Cardiac septum (tissue), 1 donor: ENCODE measurements at regions not wholly inside any gene's neighbourhood (a gene's known extent, or its start where the extent isn't known, plus 50 kb on each side); places are given as distances from the start of the nearest gene placed in this dataset.

Experiments
- DNase-seq: peaks from one replicate; pipeline ENCODE4 v3.0.0-alpha.2; 2020; ENCODE audit warnings: low spot score
- intact Hi-C: fragments of 100-400 bp; cut with DNase I; formaldehyde crosslinking; loops from one replicate; pipeline ENCODE4 v1.14.0; 2022
- donor health status: DM: no; HTN: no; CAD: no.

DNA sequence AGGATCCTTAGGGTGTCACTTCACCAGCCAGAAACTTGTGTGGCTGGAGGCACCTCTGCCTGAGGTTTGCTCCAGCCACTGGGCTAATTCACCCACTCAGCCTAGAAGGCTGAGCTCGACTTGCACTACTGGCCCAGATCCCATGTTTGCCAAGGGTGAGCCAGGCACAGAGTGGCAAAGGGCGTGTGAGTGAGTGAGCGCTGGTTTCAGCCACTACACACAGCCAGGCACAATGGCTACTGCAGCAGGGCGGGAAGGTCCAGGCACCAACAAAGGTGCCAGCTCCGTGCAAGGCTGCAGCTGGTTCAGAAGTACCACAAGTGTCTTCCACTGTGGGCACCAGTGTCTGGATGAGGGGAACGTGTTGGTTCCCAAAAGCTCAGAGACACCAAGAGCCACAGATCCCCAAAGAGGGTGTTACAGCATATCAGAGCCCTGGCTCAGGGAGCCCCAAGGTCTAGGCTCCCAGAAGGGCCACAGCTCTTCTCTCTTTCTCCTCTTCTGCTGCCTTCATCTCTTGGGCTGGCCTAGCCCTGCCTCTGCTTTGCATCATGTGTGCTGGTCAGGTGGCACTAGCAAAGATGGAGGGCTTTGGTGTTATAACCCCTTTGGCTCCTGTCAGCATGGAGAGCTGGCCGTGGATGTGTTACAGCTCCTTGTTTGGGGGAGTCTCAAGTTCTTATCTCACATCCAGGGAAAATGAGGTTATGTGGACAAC lies 736.3 kb upstream of the KLHL1 start:
- intact Hi-C loops, result no loop called here
- DNase-seq, result no peak

DNA sequence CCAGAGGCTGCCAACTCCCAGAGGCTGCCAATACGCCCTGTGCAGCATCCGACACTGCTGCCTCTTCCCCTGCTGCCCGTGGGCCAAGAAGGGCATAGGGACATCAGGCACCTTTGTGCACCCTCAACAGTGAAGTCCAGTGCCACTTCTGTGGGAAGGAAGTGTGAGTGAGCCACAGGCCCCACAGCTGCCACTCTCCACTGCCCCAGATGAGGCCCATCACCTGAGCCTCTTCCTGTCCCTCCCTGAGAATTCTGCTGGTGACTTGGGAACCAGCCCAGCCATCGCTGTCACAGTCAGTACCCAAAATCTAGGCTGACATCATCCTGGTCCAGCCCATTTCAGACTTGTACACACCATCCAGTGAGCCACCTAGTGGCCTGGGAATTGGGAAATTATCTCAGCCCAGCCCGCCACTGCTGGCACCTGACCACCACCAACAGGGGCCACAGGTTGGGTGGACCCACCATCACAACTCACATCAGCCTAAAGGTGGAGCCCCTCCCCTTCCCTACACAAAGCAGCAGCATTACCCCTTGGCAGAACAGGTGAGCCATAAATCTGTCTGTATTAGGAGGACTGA lies 733.9 kb upstream of the KLHL1 start:
- intact Hi-C loops, result no loop called here
- no peak for DNase-seq

DNA sequence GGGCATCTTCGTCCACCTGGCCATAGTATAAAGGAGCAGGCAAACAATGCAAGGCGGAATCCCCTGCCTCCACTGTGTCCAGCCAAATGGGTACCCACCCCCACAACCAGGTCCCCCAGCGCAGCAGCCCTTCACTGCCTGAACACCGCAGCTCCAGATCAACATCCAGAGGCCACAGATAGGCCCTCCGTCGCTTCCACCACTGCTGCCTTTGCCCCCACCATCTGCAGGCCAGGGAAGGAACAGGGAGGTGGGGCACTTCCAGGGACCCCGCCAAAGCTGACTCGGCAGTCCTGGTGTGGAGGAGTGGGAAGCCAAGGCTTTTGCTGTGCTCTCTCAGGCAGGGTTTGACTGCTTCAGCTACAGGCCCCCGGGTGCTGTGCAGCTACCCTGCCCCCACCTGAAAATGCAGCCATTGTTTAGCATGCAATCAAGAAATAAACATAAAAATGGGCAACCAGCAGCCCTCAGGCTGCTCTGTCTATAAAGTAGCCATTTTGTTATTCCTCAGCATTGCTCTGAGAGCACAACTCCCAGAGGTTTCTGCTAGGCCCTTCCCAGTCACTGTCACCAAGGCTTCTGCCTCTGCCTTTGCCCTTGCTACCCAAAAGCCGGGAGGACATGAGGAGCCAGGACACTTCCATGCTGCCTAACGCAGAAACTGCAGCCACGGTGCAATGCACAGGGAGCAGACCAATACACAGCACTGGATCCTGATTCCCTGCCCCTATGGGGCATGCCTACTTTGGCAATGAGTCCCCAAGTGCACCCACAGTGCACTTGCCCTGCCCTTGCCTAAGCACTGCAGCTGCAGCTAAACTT lies 733.2 kb upstream of the KLHL1 start:
- no peak for DNase-seq
- intact Hi-C loops, result no loop called here

DNA sequence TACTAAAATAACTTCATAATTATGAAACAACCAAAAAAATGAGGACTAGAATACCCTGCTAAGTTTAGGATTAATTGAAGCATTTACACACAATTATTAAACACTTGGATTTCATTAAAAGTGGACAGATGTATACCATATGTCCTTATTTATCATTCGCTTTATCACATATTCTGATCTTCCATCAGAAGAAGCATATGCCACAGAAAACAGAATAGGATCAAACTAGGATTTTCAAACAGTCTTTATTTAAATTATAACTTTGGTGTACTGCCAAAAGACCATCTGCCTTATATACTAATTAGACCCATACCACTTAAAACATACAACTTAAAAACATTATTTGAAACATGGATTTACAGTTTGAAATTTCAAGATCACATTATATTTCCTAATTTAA lies 727.1 kb upstream of the KLHL1 start:
- intact Hi-C loops, result no loop called here

DNA sequence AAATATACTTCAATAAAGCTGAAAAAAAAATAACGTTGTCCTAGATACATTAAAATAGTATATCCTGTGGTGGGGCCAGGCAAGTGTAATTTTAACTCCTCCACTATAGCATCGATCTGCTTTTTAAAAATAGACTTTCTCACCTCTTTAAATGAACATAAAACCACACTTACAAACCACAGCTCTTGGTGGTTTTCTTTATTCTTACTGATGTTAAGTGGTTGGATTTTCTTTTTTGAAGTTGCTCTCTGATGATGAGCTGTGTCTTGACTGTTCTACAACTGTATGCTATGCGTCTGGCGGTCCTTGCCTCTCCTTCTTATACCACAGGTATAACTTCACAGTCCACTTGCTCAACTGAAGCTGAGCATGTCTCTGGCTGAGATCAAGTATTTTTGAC lies 721.5 kb upstream of the KLHL1 start:
- intact Hi-C loops, result no loop called here

More for the DNA sequence above, 727.1 kb upstream of the KLHL1 start:
- no peak for DNase-seq

DNA sequence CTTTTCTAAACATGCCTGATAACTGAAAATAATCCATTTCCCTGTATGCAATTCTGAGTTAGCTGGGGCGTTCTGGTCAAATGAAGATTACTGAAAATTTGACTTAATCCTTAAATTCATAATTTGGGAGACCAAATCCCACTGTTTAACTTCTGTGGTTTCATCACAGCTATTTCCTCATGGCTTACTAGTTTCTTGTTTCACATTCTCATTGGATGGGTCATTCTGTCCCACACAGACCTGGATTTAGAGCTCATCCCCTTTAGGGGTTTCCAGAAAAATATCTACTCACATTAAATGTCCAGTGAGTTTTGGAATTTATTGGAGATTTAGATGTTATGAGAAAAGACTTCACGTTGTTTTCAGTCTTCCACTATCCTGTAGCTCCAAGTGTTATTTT lies 709.3 kb upstream of the KLHL1 start:
- no peak for DNase-seq
- intact Hi-C loops, result no loop called here

More for the DNA sequence above, 721.5 kb upstream of the KLHL1 start:
- DNase-seq, result no peak

DNA sequence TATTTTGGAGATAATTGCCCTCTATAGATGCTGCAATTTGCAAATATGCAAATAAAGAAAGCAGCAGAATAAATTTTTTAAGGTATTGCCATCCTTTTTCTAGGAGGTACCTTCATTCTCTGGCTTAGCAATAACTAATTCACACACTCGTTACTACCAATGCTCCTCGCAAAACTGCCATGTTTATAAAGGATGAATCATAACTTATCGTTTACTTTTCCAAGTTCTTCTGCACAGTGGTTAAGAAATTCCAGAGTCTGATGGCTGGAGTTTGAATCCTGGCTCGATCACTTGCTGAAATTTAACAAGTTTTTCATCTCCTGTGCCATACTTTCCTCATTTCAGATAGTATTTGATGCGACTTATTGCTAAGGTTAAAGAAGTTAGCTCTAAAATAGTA lies 708.6 kb upstream of the KLHL1 start:
- intact Hi-C loops, result no loop called here
- DNase-seq, result no peak

DNA sequence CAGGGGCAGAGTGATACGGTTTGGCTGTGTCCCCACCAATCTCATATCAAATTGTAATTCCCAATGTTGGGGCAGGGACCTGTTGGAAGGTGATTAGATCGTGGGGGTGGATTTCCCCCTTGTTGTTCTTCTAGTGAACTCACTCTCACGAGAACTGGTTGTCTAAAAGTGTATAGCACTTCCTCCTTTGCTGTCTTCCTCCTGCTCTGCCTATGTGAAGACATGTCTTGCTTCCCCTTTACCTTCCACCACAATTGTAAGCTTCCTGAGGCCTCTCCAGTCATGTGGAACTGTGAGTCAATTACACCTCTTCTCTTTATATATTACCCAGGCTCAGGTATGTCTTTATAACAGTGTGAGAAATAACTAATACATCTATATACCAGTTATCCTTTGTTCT lies 706.4 kb upstream of the KLHL1 start:
- DNase-seq, result no peak
- intact Hi-C loops, result no loop called here

DNA sequence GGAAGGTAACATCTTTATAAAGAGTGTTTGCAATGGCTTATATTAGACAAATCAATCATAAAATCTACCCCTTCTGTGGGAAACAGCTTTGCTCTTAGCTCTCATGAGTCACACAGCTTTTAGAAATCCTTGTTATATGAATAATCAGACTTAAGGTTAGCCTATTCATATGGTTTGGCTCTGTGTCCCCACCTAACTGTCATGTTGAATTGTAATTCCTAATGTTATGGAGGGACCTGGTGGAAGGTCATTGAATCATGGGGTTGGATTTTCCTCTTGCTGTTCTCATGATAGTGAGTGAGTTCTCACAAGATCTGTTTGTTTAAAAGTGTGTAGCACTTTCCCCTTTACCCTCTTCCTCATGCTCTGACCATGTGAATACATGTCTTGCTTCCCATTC lies 704.2 kb upstream of the KLHL1 start:
- intact Hi-C loops, result no loop called here
- DNase-seq, result no peak

DNA sequence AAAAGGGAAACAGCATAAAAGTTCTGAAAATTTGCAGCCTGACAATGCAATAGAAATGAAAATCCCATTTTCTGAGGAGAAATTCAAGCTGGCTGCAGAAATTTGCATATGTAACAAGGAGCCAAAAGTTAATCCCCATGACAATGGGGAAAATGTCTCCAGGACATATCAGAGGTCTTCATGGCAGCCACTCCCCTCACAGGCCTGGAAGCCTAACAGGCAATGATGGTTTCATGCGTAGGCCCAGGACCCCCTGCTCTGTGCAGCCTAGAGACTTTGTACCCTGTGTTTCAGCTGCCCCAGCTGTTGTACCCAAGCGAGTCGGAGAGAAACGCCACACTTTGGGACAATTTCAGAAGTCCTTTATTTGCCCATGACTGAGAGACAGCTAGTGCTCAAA lies 701.3 kb upstream of the KLHL1 start:
- no peak for DNase-seq
- intact Hi-C loops, result no loop called here

DNA sequence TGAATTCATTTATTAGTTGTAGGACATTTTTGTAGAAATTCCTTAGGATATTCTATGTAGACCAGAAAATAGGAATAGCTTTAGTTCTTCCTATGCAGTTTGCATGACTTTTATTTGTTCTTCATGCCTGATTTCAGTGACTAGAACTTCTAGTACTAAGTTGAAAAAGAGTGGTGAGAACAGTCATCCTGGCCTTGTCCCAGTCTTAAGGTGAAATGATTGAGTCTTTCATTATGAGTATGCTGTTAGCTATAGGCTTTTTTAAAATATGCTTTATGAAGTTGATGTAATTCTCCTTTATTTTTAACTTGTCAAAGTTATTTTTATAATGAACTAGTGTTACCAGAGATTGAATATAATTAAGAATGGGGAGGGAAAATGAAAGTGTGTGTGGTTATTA lies 690.1 kb upstream of the KLHL1 start:
- intact Hi-C loops, result no loop called here

DNA sequence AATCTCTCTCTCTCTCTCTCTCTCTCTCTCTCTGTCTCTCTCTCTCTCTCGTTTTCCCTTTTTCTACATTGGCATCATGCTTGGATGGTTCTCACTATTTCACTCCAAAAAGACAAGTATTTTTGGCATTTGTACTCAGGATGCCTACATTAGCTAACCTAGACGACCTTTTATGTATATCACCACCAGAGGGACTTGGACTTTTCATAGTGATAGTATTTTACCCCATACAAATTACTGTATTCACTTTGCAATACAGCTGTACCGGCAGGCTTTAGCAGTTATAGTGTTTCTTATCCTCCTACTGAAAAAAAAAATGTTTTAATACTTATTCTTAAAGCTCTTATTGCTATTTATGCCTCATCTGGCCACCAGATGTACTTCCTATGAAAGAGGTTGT lies 687.2 kb upstream of the KLHL1 start:
- no peak for DNase-seq
- intact Hi-C loops, result no loop called here

More for the DNA sequence above, 690.1 kb upstream of the KLHL1 start:
- DNase-seq, result no peak

DNA sequence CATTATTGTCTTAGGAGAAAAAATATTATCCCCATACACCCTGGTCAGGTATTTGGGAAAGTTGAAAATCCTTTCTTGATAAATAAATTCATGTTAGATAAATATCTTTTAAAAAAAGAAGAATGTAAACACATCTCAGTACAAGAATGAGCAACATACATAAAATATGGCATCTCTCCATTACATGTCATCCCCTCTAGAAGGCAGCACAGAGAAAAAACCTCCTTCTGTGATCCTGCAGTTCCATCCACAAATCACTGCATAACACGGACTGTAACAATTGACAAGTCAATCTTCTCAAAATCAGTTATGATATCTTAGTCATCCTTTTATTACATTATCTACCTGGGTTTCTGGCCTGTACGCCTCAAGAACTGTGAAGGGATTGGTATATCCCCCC lies 683.9 kb upstream of the KLHL1 start:
- intact Hi-C loops, result no loop called here
- no peak for DNase-seq

DNA sequence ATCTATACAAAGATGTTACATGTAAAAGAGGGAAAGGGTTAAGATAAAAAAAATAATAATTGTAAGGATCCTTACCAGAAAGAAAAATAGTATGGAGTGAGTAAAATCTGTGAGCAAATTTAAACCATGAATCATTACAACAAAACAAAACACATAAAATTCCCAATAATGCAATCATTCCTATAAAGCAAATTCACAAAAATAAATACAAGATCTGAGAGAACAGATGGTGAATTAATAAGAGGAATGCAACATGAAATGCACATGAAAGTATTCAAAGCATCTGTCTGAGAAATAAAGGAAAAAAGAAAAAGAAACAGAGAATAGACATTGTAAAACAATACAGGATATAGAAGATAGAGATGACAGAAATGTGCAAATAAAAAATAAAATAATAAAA lies 681.5 kb upstream of the KLHL1 start:
- DNase-seq, result no peak
- intact Hi-C loops, result no loop called here

DNA sequence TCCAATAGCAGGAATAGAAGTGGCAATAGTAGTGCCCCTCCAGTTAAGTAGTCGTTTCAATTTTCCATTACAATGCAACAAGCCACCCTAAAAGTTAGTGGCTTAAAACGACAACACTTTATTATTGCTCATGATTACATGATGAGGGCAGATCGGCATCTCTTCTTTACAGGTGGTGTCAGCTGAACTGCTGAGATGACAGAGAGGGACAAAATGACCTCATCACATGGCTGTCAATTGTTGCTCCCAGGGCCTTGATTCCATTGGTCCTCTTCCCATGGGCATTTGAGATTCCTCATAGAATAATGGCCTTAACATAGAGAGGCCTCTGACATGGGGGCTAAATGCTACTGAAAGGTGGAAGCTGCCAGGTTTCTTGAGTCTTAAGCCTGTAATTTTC lies 679.8 kb upstream of the KLHL1 start:
- intact Hi-C loops, result no loop called here
- no peak for DNase-seq

DNA sequence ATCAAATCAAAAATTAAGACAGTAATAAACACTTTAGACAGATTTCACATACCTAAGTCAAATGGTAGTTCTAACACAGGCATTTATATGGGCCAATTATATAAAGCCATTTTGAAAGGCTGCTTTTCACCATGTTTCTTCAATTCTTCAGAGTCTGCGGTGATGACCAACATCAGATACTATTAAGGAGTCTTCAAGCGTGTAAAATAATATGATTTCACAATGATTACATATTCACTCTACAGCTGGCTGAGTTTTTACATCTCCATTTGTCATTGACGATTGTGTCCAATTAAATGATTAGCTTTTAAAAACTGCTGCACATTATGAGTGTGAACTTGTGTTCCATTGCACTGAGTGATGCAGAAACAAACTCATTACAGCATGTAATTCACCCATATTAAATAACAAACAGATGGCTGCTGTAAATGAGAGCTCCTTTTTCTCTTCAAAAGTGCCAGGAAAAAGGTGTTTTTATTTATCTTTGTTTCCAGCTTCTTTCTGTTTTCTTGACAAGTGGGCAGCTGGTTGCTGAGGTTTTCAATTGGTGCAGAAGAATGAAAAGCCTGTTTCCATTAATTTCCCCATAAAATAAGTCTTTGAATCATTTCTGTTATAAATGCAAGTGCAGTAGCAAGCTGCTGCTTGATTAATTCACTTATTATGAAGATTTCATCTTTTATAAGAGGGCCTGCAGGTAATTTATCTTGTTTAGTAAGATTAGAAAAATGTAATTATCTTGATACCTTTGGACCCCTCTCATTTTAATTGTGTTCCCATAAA lies 676.1 kb upstream of the KLHL1 start:
- intact Hi-C loops, result no loop called here
- no peak for DNase-seq

DNA sequence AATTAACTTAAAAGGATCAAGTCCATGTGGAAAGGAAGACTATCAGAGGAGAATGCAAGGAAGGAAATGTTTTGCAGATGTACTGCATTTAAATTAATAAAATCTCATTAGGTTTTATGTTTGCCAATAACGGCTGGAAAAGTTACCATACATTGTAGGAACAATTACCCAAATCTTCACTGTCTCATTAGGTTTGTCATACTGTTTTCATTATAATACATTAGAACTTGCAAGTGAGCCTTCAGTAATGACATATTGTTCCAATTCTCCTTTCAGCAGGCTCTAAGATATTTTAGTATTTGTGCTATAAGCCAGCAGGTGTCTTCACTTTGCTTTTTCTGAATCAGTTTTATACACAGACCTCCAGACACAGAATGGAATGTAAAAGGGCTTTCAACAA lies 661.6 kb upstream of the KLHL1 start:
- no peak for DNase-seq
- intact Hi-C loops, result no loop called here

DNA sequence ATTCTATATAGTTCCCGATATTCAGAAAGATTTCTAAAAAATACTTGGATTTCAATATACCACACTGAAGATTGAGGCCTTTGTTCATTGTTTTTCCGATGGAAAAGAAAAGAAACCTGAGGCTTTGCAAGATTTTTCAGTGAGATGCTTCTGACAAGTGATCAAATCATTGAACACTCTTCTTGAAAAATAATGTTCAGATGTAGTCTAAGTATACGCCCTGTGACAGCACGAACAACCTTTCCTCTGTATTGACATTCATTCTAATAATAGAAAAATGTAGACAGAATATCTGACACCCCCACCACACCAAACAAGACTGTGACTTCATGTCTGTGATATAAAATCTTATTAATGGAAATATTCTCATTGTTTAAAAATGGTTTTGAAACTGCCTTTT lies 650.7 kb upstream of the KLHL1 start:
- no peak for DNase-seq
- intact Hi-C loops, result no loop called here

DNA sequence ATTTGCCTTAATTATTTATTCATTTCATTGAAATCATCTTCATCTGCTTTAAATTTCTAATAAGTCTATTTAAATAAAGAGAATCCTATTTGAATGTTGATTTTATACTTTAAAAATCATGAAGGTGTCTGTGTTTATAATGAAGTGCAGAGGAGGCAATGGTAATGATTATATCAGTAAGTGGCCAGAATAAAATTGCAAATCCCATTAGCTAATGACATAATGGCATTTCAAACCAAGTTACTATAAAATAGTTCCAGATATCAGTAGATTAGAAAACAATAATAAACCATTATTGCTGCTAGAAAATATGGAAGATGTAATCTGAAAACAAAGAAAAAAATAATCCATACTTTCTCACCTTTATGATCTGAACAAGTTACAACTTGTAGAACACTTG lies 647.8 kb upstream of the KLHL1 start:
- intact Hi-C loops, result no loop called here
- no peak for DNase-seq

DNA sequence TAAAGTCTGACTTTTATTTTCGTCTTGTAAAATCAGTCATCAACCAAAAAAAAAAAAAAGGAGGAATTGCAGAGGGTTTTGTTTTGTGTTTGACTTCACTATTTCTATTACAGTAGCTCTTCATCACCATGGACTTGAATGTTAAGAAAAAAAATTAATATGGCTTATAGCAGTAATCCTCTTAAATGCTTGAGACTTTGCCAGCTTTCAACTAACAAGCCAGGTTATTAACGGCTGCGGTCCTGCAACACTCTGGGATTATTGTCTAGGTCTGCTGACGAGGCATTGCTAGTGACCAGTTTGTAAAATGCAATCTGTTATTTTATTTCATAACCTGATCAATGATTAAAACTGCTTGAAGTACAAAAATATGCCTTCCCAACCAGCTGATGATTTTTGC lies 647.2 kb upstream of the KLHL1 start:
- intact Hi-C loops, result no loop called here
- DNase-seq, result no peak
